Naive B cell (primary cell): ENCODE measurements at regions not wholly inside any gene's neighbourhood (a gene's known extent, or its start where the extent isn't known, plus 50 kb on each side); places are given as distances from the start of the nearest gene placed in this dataset.
A peak's percentile ranks its signal among the peaks of the same experiment; 100 is the strongest.

Experiments used
- ATAC-seq, 2 donors: fragments of 150-1000 bp; cut with Tn5 transposase; 2 replicates each; pipeline ENCODE4 v1.10.0; 2021; ENCODE audit warnings: low read depth in 2 of 2, mild to moderate bottlenecking in 2 of 2, moderate library complexity in 2 of 2
- DNase-seq: peaks from one replicate; pipeline ENCODE4 v3.0.0; 2022
- H3K27ac Mint-ChIP-seq, 6 donors: one replicate each; pipeline ENCODE4 v1.8.0; 2020 to 2022; ENCODE audit warnings: mild to moderate bottlenecking in 6 of 6, mixed read lengths in 6 of 6, moderate library complexity in 5 of 6, inconsistent platforms in 2 of 6
- H3K27me3 Mint-ChIP-seq, 3 donors: one replicate each; pipeline ENCODE4 v1.8.0; 2021 to 2022; ENCODE audit warnings: mixed read lengths in 3 of 3, mild to moderate bottlenecking in 1 of 3
- H3K36me3 Mint-ChIP-seq, 2 donors: one replicate each; pipeline ENCODE4 v1.8.0; 2020 to 2022; ENCODE audit warnings: mixed read lengths in 2 of 2, inconsistent platforms in 1 of 2, mild to moderate bottlenecking in 1 of 2
- H3K4me1 Mint-ChIP-seq, 3 donors: one replicate each; pipeline ENCODE4 v1.8.0; 2020 to 2022; ENCODE audit warnings: mixed read lengths in 3 of 3, inconsistent platforms in 1 of 3, mild to moderate bottlenecking in 1 of 3, moderate library complexity in 1 of 3
- H3K4me3 Mint-ChIP-seq, 8 donors: one replicate each; pipeline ENCODE4 v1.8.0; 2020 to 2022; ENCODE audit warnings: mild to moderate bottlenecking in 8 of 8, mixed read lengths in 8 of 8, moderate library complexity in 8 of 8, inconsistent platforms in 2 of 8
- H3K9me3 Mint-ChIP-seq, 7 donors: one replicate each; pipeline ENCODE4 v1.8.0; 2020 to 2022; ENCODE audit warnings: mixed read lengths in 7 of 7, mild to moderate bottlenecking in 5 of 7, inconsistent platforms in 2 of 7, moderate library complexity in 1 of 7

- Mint-ChIP-seq H3K27me3 (peaks cover 5 to 20% (median 10%) of the 10 kb centered on the region in 3 donors), H3K36me3 (peaks cover 0 to 2% of the 10 kb centered on the region in 2 donors), H3K27ac (no peak overlapping the region), H3K9me3 (peaks cover 5 to 25% (median 9%) of the 10 kb centered on the region in 7 donors), H3K4me1 (no peaks in the 10 kb centered on the region), H3K4me3 (no peak overlapping the region)
- DNase-seq (no peak), ATAC-seq (no peak)
Observed at GRCh38 chr10:131560706-131561355, 249.3 kb upstream of the TCERG1L start.

GRCh38 chr10:131561897-131562296 is 250.4 kb upstream of the TCERG1L start:
- Mint-ChIP-seq H3K36me3 (peaks cover 0 to 6% of the 10 kb centered on the region in 2 donors), H3K4me3 (no peak overlapping the region), H3K27ac (no peak overlapping the region), H3K9me3 (peaks cover 7 to 30% (median 12%) of the 10 kb centered on the region in 7 donors), H3K4me1 (no peaks in the 10 kb centered on the region), H3K27me3 (peaks cover 5 to 25% (median 10%) of the 10 kb centered on the region in 3 donors)
- ATAC-seq: no peak
- DNase-seq: no peak

GRCh38 chr10:131563411-131563810 is 251.9 kb upstream of the TCERG1L start:
- Mint-ChIP-seq H3K27ac (no peak overlapping the region), H3K36me3 (peaks cover 0 to 6% of the 10 kb centered on the region in 2 donors), H3K27me3 (peaks cover 5 to 25% (median 10%) of the 10 kb centered on the region in 3 donors), H3K4me1 (no peaks in the 10 kb centered on the region), H3K4me3 (no peak overlapping the region), H3K9me3 (peaks cover 7 to 30% (median 12%) of the 10 kb centered on the region in 7 donors)
- no peak for ATAC-seq
- no peak for DNase-seq

GRCh38 chr10:131567279-131568162 is 256.0 kb upstream of the TCERG1L start:
- no peak overlapping the region for H3K4me3 Mint-ChIP-seq

GRCh38 chr10:131568866-131569265 is 257.3 kb upstream of the TCERG1L start:
- peaks cover 0 to 5% (median 0%) of the 10 kb centered on the region in 3 donors for H3K27me3 Mint-ChIP-seq
- H3K4me1 Mint-ChIP-seq: no peaks in the 10 kb centered on the region
- H3K27ac Mint-ChIP-seq: no peak overlapping the region
- ATAC-seq (no peak), DNase-seq (no peak)
- H3K4me3 Mint-ChIP-seq: no peak overlapping the region
- peaks cover 0 to 6% of the 10 kb centered on the region in 2 donors for H3K36me3 Mint-ChIP-seq
- H3K9me3 Mint-ChIP-seq: peaks cover 7 to 24% (median 14%) of the 10 kb centered on the region in 7 donors

More at GRCh38 chr10:131567279-131568162, 256.0 kb upstream of the TCERG1L start:
- Mint-ChIP-seq H3K9me3 (peaks cover 7 to 30% (median 14%) of the 10 kb centered on the region in 7 donors), H3K27me3 (peaks cover 0 to 5% (median 0%) of the 10 kb centered on the region in 3 donors), H3K4me1 (no peaks in the 10 kb centered on the region), H3K27ac (no peak overlapping the region), H3K36me3 (peaks cover 0 to 6% of the 10 kb centered on the region in 2 donors)
- DNase-seq: no peak
- ATAC-seq: no peak

GRCh38 chr10:131569851-131570715 is 258.6 kb upstream of the TCERG1L start:
- H3K4me3 Mint-ChIP-seq: peak overlapping the region in 1 of 8 donors; percentile 47
- H3K27ac Mint-ChIP-seq: no peak overlapping the region
- DNase-seq (no peak), ATAC-seq (no peak)
- H3K27me3 Mint-ChIP-seq: peaks cover 0 to 5% (median 0%) of the 10 kb centered on the region in 3 donors
- H3K4me1 Mint-ChIP-seq: no peaks in the 10 kb centered on the region
- H3K36me3 Mint-ChIP-seq: peaks cover 0 to 6% of the 10 kb centered on the region in 2 donors
- H3K9me3 Mint-ChIP-seq: peaks cover 2 to 12% (median 9%) of the 10 kb centered on the region in 7 donors

GRCh38 chr10:131570716-131571307 is 259.3 kb upstream of the TCERG1L start:
- Mint-ChIP-seq H3K36me3 (peaks cover 0 to 4% of the 10 kb centered on the region in 2 donors), H3K27ac (no peak overlapping the region), H3K27me3 (peaks cover 0 to 5% (median 0%) of the 10 kb centered on the region in 3 donors), H3K9me3 (peaks cover 0 to 9% (median 4%) of the 10 kb centered on the region in 7 donors), H3K4me3 (no peak overlapping the region), H3K4me1 (no peaks in the 10 kb centered on the region)
- DNase-seq: no peak
- no peak for ATAC-seq

- DNase-seq: no peak
Observed at GRCh38 chr10:131571346-131571745, 259.8 kb upstream of the TCERG1L start.

GRCh38 chr10:131571865-131572264 is 260.3 kb upstream of the TCERG1L start:
- H3K4me1 Mint-ChIP-seq: no peaks in the 10 kb centered on the region

More at GRCh38 chr10:131571346-131571745, 259.8 kb upstream of the TCERG1L start:
- Mint-ChIP-seq H3K4me3 (peak overlapping the region in 1 of 8 donors; percentile 26), H3K36me3 (no peaks in the 10 kb centered on the region), H3K4me1 (no peaks in the 10 kb centered on the region), H3K9me3 (peaks cover 0 to 9% (median 0%) of the 10 kb centered on the region in 7 donors), H3K27ac (no peak overlapping the region), H3K27me3 (peaks cover 0 to 5% (median 0%) of the 10 kb centered on the region in 3 donors)
- ATAC-seq: no peak

GRCh38 chr10:131573256-131573655 is 261.7 kb upstream of the TCERG1L start:
- DNase-seq (no peak), ATAC-seq (no peak)
- Mint-ChIP-seq H3K9me3 (peaks cover 0 to 4% (median 0%) of the 10 kb centered on the region in 7 donors), H3K27ac (no peak overlapping the region), H3K36me3 (no peaks in the 10 kb centered on the region), H3K4me1 (peaks cover 0 to 2% (median 0%) of the 10 kb centered on the region in 3 donors), H3K27me3 (no peaks in the 10 kb centered on the region), H3K4me3 (no peak overlapping the region)

More at GRCh38 chr10:131571865-131572264, 260.3 kb upstream of the TCERG1L start:
- Mint-ChIP-seq H3K27ac (no peak overlapping the region), H3K4me3 (no peak overlapping the region), H3K36me3 (no peaks in the 10 kb centered on the region), H3K9me3 (peaks cover 0 to 5% (median 0%) of the 10 kb centered on the region in 7 donors), H3K27me3 (peaks cover 0 to under 1% (median 0%) of the 10 kb centered on the region in 3 donors)
- ATAC-seq (no peak), DNase-seq (no peak)

GRCh38 chr10:131573707-131574106 is 262.2 kb upstream of the TCERG1L start:
- H3K36me3 Mint-ChIP-seq: no peaks in the 10 kb centered on the region
- DNase-seq (no peak), ATAC-seq (no peak)
- H3K4me1 Mint-ChIP-seq: peaks cover 0 to 2% (median 0%) of the 10 kb centered on the region in 3 donors
- H3K4me3 Mint-ChIP-seq: no peak overlapping the region
- H3K27me3 Mint-ChIP-seq: no peaks in the 10 kb centered on the region
- no peak overlapping the region for H3K27ac Mint-ChIP-seq
- H3K9me3 Mint-ChIP-seq: peaks cover 0 to 4% (median 0%) of the 10 kb centered on the region in 7 donors

- peaks cover 0 to 4% (median 0%) of the 10 kb centered on the region in 7 donors for H3K9me3 Mint-ChIP-seq
- peaks cover 0 to 2% (median 0%) of the 10 kb centered on the region in 3 donors for H3K4me1 Mint-ChIP-seq
- ATAC-seq: no peak
- no peaks in the 10 kb centered on the region for H3K36me3 Mint-ChIP-seq
- no peak for DNase-seq
- H3K4me3 Mint-ChIP-seq: no peak overlapping the region
- H3K27me3 Mint-ChIP-seq: no peaks in the 10 kb centered on the region
- no peak overlapping the region for H3K27ac Mint-ChIP-seq
Observed at GRCh38 chr10:131574363-131574706, 262.8 kb upstream of the TCERG1L start.
